Body of pancreas (tissue), 4 donors: ENCODE measurements at regions not wholly inside any gene's neighbourhood (a gene's known extent, or its start where the extent isn't known, plus 50 kb on each side); places are given as distances from the start of the nearest gene placed in this dataset.

Experiments
- POLR2A ChIP-seq, 3 donors: fragments of 450-650 bp; IDR thresholded peaks; one replicate each; pipeline ENCODE4 v1.6.1; 2016; ENCODE audit warnings: antibody characterized with exemption in 3 of 3, mild to moderate bottlenecking in 2 of 3
- TF ChIP-seq, protein P1 (sequence below), 7 experiments: fragments of 450-650 bp in 4 of 7; fragments of 200-600 bp in 3 of 7; sonication (generic) in 3 of 7; IDR thresholded peaks; one replicate each; pipeline ENCODE4 v1.5.1; 2016 to 2019; ENCODE audit warnings: antibody characterized with exemption in 7 of 7

DNA sequence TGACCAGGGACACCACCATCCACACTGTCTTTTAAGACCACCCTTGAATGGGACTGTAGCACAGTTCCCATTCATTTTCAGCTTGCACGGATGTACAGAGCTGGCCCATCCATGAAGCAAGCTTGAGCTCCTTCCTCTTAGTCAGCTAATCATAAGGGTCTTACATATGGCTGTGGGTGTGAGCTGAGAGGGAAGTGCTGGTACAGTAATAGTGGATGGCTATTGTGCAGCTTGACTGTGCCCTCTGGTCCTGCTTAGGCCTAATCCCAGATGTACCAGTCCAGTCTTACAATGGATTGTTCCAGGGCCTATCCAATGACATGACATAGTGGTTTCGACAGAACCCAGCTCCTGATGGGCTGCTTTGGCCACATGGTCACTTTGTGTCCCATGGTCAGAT is 96.9 kb upstream of the ZNF438 start:
- TF ChIP-seq, protein P1, sequence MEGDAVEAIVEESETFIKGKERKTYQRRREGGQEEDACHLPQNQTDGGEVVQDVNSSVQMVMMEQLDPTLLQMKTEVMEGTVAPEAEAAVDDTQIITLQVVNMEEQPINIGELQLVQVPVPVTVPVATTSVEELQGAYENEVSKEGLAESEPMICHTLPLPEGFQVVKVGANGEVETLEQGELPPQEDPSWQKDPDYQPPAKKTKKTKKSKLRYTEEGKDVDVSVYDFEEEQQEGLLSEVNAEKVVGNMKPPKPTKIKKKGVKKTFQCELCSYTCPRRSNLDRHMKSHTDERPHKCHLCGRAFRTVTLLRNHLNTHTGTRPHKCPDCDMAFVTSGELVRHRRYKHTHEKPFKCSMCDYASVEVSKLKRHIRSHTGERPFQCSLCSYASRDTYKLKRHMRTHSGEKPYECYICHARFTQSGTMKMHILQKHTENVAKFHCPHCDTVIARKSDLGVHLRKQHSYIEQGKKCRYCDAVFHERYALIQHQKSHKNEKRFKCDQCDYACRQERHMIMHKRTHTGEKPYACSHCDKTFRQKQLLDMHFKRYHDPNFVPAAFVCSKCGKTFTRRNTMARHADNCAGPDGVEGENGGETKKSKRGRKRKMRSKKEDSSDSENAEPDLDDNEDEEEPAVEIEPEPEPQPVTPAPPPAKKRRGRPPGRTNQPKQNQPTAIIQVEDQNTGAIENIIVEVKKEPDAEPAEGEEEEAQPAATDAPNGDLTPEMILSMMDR (IDR thresholded peaks at IDR 0.05), result no peak
- no peak for TF ChIP-seq POLR2A (IDR thresholded peaks at IDR 0.05)
